ENCODE measurements at regions not wholly inside any gene's neighbourhood (a gene's known extent, or its start where the extent isn't known, plus 50 kb on each side); places are given as distances from the start of the nearest gene placed in this dataset.
A peak's percentile ranks its signal among the peaks of the same experiment; 100 is the strongest.

DNA sequence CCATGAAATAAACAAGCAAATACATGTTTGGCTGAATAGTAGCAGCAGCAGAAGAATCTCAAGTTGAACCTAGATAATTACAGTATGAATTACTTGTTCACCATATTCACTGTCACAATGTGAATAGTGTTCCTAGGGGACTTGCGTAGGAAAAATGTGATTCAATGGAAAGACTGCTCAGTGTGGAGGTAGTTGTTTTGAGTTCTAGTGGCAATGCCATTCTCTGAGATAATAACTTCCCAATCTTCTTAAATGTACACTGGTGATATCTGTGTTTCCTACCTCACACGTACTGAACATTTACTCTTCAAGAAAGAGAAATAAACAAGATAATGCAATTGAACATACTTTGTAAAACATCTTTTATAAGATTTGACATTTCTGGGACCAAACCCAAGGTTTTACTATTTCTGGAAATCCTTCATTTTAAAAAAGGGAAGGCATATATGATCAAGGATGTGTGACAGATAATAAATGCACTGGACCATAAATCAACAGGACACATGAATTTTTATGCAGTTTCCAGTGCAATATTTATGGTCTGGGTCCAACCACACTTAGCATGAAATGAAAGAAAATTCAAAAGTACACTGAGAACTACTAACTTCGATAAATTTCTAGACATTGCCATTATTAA, 598.3 kb upstream of the ZNF385D start:
- no peak overlapping the region for H3K4me3 ChIP-seq (ENCODE audit: low read length in 2 of 2)
- H3K4me1 ChIP-seq (ENCODE audit: control insufficient read depth in 1 of 2, insufficient read depth in 2 of 2, low read length in 2 of 2) = no peaks in the 10 kb centered on the region
- H3K9me3 ChIP-seq (ENCODE audit: control insufficient read depth, low read length) = no peaks in the 10 kb centered on the region
- no peaks in the 10 kb centered on the region for H3K27me3 ChIP-seq (ENCODE audit: control insufficient read depth in 1 of 2, insufficient read depth in 2 of 2, low read length in 1 of 2)
- WGBS, 2 donors = 26 to 36% methylated on average over 3 of the region's 3 CpGs
- DNase-seq (no peak), ATAC-seq (ENCODE audit: low FRiP score) (no peak)
- H3K27ac ChIP-seq (ENCODE audit: low read depth in 1 of 2, low read length in 2 of 2) = no peak overlapping the region
- no peaks in the 10 kb centered on the region for H3K36me3 ChIP-seq (ENCODE audit: control insufficient read depth in 1 of 2, insufficient read depth in 2 of 2, low read length in 1 of 2)
- intact Hi-C loops (cut with DNase I) = no loop called here

DNA sequence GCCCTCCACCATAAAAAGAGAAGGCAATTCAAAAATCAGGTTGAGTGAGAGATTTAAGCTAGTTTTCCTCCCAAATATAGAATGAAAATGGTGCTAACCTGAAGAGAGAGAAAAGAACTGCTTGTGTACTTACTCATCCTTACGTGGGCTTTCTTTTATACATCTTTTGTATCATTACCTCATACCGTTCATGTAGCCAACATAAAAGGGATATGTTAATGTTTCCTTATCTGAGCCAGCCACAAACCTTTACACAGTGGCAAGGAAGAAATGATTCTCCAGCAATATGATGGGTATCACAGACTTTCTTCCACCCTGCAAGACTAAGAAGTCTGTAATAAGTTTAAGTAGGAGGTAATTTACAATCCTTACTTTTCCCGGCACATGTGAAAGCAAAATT, 600.8 kb upstream of the ZNF385D start:
- no peak overlapping the region for H3K27ac ChIP-seq (ENCODE audit: low read depth in 1 of 2, low read length in 2 of 2)
- H3K4me1 ChIP-seq (ENCODE audit: control insufficient read depth in 1 of 2, insufficient read depth in 2 of 2, low read length in 2 of 2) = no peaks in the 10 kb centered on the region
- H3K27me3 ChIP-seq (ENCODE audit: control insufficient read depth in 1 of 2, insufficient read depth in 2 of 2, low read length in 1 of 2) = no peaks in the 10 kb centered on the region
- intact Hi-C loops (cut with DNase I) = no loop called here
- no peak overlapping the region for H3K4me3 ChIP-seq (ENCODE audit: low read length in 2 of 2)
- no peaks in the 10 kb centered on the region for H3K9me3 ChIP-seq (ENCODE audit: control insufficient read depth, low read length)
- ATAC-seq (ENCODE audit: low FRiP score) (no peak), DNase-seq (no peak)
- 56 to 75% methylated on average over 3 of the region's 3 CpGs for WGBS, 2 donors
- no peaks in the 10 kb centered on the region for H3K36me3 ChIP-seq (ENCODE audit: control insufficient read depth in 1 of 2, insufficient read depth in 2 of 2, low read length in 1 of 2)

DNA sequence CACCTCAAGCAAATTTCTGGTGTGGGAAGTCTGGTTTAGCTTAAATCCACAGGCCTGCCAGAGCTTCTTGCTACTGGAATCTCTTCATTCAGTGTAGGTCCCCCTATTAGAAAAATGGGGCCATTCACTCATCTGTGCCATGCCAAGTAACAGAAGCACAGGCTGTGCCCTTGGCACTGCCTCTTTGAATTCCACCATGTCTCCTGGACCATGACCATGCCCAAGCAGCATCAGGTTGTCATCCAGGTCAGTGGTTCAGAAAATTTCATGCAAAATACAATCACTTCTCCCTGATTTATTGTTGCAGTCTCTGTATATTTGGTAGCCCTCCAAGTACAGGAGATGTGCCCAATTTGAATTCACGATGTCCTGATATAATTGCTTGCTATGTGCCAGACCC, 602.1 kb upstream of the ZNF385D start:
- no peak overlapping the region for H3K4me3 ChIP-seq (ENCODE audit: low read length in 2 of 2)
- H3K36me3 ChIP-seq (ENCODE audit: control insufficient read depth in 1 of 2, insufficient read depth in 2 of 2, low read length in 1 of 2) = no peaks in the 10 kb centered on the region
- 69 to 78% methylated on average over 1 of the region's 1 CpG for WGBS, 2 donors
- no peaks in the 10 kb centered on the region for H3K4me1 ChIP-seq (ENCODE audit: control insufficient read depth in 1 of 2, insufficient read depth in 2 of 2, low read length in 2 of 2)
- H3K27ac ChIP-seq (ENCODE audit: low read depth in 1 of 2, low read length in 2 of 2) = no peak overlapping the region
- no peak for DNase-seq
- ATAC-seq (ENCODE audit: low FRiP score) = no peak
- intact Hi-C loops (cut with DNase I) = no loop called here
- H3K9me3 ChIP-seq (ENCODE audit: control insufficient read depth, low read length) = no peaks in the 10 kb centered on the region
- no peaks in the 10 kb centered on the region for H3K27me3 ChIP-seq (ENCODE audit: control insufficient read depth in 1 of 2, insufficient read depth in 2 of 2, low read length in 1 of 2)

GRCh38 chr3:22358334-22358733, 607.3 kb upstream of the ZNF385D start:
- no peak overlapping the region for H3K4me3 ChIP-seq (ENCODE audit: low read length in 2 of 2)
- no peaks in the 10 kb centered on the region for H3K9me3 ChIP-seq (ENCODE audit: control insufficient read depth, low read length)
- ATAC-seq (ENCODE audit: low FRiP score) (no peak), DNase-seq (no peak)
- WGBS, 2 donors = 88 to 92% methylated on average over 1 of the region's 1 CpG
- H3K36me3 ChIP-seq (ENCODE audit: control insufficient read depth in 1 of 2, insufficient read depth in 2 of 2, low read length in 1 of 2) = no peaks in the 10 kb centered on the region
- no peaks in the 10 kb centered on the region for H3K27me3 ChIP-seq (ENCODE audit: control insufficient read depth in 1 of 2, insufficient read depth in 2 of 2, low read length in 1 of 2)
- intact Hi-C loops (cut with DNase I) = no loop called here
- H3K4me1 ChIP-seq (ENCODE audit: control insufficient read depth in 1 of 2, insufficient read depth in 2 of 2, low read length in 2 of 2) = no peaks in the 10 kb centered on the region
- no peak overlapping the region for H3K27ac ChIP-seq (ENCODE audit: low read depth in 1 of 2, low read length in 2 of 2)

- Histone ChIP-seq H3K27me3 (ENCODE audit: control insufficient read depth in 1 of 2, insufficient read depth in 2 of 2, low read length in 1 of 2) (no peaks in the 10 kb centered on the region), H3K4me1 (ENCODE audit: control insufficient read depth in 1 of 2, insufficient read depth in 2 of 2, low read length in 2 of 2) (no peaks in the 10 kb centered on the region), H3K4me3 (ENCODE audit: low read length in 2 of 2) (no peak overlapping the region), H3K9me3 (ENCODE audit: control insufficient read depth, low read length) (no peaks in the 10 kb centered on the region), H3K36me3 (ENCODE audit: control insufficient read depth in 1 of 2, insufficient read depth in 2 of 2, low read length in 1 of 2) (no peaks in the 10 kb centered on the region), H3K27ac (ENCODE audit: low read depth in 1 of 2, low read length in 2 of 2) (no peak overlapping the region)
- intact Hi-C loops (cut with DNase I) = no loop called here
- whole genome bisulfite sequencing, 2 donors = 41 to 46% methylated on average over 6 of the region's 6 CpGs
- DNase-seq (no peak), ATAC-seq (ENCODE audit: low FRiP score) (peak; percentile 64)
Measured at GRCh38 chr3:22360164-22360563, 609.2 kb upstream of the ZNF385D start.

DNA sequence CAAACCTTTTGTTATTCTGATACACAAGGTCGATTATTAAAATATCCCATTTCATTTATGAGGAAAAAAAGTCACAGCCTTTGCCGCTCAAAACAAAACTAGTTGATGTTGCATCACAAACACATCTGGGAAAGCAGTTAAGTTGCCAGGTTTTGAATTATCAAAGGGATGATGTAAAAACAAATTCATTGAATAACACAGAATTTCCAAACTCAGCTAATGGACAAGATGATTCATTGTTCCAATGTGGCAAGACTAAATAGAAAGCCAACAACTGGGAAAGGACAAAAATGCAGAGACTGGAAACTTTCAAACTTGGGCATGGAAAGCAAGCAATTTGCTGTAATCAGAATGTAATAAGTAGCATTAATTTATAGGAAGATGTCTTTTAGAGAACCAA, 610.0 kb upstream of the ZNF385D start:
- H3K27me3 ChIP-seq (ENCODE audit: control insufficient read depth in 1 of 2, insufficient read depth in 2 of 2, low read length in 1 of 2) = no peaks in the 10 kb centered on the region
- WGBS, 2 donors = 78 to 80% methylated on average over 2 of the region's 2 CpGs
- H3K27ac ChIP-seq (ENCODE audit: low read depth in 1 of 2, low read length in 2 of 2) = no peak overlapping the region
- H3K4me1 ChIP-seq (ENCODE audit: control insufficient read depth in 1 of 2, insufficient read depth in 2 of 2, low read length in 2 of 2) = no peaks in the 10 kb centered on the region
- ATAC-seq (ENCODE audit: low FRiP score) = peak; percentile 72
- no peaks in the 10 kb centered on the region for H3K9me3 ChIP-seq (ENCODE audit: control insufficient read depth, low read length)
- H3K4me3 ChIP-seq (ENCODE audit: low read length in 2 of 2) = no peak overlapping the region
- no peaks in the 10 kb centered on the region for H3K36me3 ChIP-seq (ENCODE audit: control insufficient read depth in 1 of 2, insufficient read depth in 2 of 2, low read length in 1 of 2)
- DNase-seq = no peak
- intact Hi-C loops (cut with DNase I) = no loop called here

DNA sequence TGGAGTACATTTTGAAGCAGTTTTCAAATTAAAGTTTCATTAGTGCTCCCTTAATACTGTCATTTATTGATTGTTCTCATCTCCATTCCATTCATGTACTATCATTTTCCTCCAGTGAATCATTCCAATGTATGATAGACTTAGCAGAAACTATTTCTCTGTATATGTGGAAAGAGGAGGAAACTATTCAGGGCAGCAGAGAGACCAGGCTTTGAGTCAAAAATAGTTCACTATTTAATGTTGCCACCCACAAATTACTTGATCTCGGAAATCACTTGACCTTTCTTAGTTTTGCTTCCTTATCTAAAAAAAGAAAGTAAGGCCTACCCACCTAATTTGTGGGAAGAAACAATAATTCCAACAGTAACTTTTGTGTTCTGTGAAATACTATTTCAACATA, 610.5 kb upstream of the ZNF385D start:
- no peak for DNase-seq
- no peaks in the 10 kb centered on the region for H3K36me3 ChIP-seq (ENCODE audit: control insufficient read depth in 1 of 2, insufficient read depth in 2 of 2, low read length in 1 of 2)
- ATAC-seq (ENCODE audit: low FRiP score) = no peak
- intact Hi-C loops (cut with DNase I) = no loop called here
- no peaks in the 10 kb centered on the region for H3K9me3 ChIP-seq (ENCODE audit: control insufficient read depth, low read length)
- 13 to 34% methylated on average over 1 of the region's 1 CpG for WGBS, 2 donors
- no peaks in the 10 kb centered on the region for H3K27me3 ChIP-seq (ENCODE audit: control insufficient read depth in 1 of 2, insufficient read depth in 2 of 2, low read length in 1 of 2)
- H3K4me1 ChIP-seq (ENCODE audit: control insufficient read depth in 1 of 2, insufficient read depth in 2 of 2, low read length in 2 of 2) = no peaks in the 10 kb centered on the region
- H3K4me3 ChIP-seq (ENCODE audit: low read length in 2 of 2) = no peak overlapping the region
- no peak overlapping the region for H3K27ac ChIP-seq (ENCODE audit: low read depth in 1 of 2, low read length in 2 of 2)

DNA sequence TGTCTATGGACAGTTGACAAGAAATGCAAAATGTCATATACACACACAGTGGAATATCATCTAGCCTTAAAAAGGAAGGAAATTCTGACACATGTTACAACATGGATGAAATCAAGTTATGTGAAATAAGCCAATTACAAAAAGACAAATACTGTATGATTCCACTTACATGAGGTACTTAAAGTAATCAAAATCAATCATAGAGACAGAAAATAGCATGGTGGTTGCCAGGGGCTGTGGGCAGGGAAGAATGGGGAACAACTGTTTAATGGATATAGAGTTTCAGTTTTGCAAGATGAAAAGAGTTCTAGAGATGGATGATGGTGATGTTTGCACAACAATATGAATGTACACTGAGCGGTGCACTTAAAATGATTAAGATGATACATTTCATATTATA, 613.8 kb upstream of the ZNF385D start:
- no peak for DNase-seq
- Histone ChIP-seq H3K9me3 (ENCODE audit: control insufficient read depth, low read length) (peaks cover 1% of the 10 kb centered on the region), H3K36me3 (ENCODE audit: control insufficient read depth in 1 of 2, insufficient read depth in 2 of 2, low read length in 1 of 2) (no peaks in the 10 kb centered on the region), H3K27me3 (ENCODE audit: control insufficient read depth in 1 of 2, insufficient read depth in 2 of 2, low read length in 1 of 2) (no peaks in the 10 kb centered on the region), H3K4me3 (ENCODE audit: low read length in 2 of 2) (no peak overlapping the region), H3K4me1 (ENCODE audit: control insufficient read depth in 1 of 2, insufficient read depth in 2 of 2, low read length in 2 of 2) (no peaks in the 10 kb centered on the region), H3K27ac (ENCODE audit: low read depth in 1 of 2, low read length in 2 of 2) (no peak overlapping the region)
- no peak for ATAC-seq (ENCODE audit: low FRiP score)
- intact Hi-C loops (cut with DNase I) = no loop called here
- WGBS, 2 donors = 77 to 86% methylated on average over 1 of the region's 1 CpG

DNA sequence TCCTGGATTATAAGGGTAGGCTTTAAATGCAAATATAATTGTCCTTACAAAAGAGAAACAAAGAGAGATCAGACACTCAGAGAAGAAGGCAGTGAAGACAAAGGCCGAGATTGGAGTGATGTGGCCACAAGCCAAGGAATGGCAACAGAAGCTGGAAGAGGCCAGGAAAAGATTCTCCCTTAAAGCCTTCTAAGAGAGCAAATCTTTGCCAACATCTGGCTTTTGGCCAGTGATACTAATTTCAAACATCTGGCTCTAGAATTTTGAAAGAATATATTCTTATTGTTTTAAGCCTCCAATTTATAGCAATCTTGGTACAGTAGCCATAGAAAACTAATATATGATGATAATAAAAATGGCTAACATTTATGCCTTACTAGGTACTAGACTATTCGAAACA, 615.8 kb upstream of the ZNF385D start:
- H3K36me3 ChIP-seq (ENCODE audit: control insufficient read depth in 1 of 2, insufficient read depth in 2 of 2, low read length in 1 of 2) = no peaks in the 10 kb centered on the region
- H3K27ac ChIP-seq (ENCODE audit: low read depth in 1 of 2, low read length in 2 of 2) = no peak overlapping the region
- WGBS, 2 donors = 33 to 37% methylated on average over 2 of the region's 2 CpGs
- no peaks in the 10 kb centered on the region for H3K4me1 ChIP-seq (ENCODE audit: control insufficient read depth in 1 of 2, insufficient read depth in 2 of 2, low read length in 2 of 2)
- H3K9me3 ChIP-seq (ENCODE audit: control insufficient read depth, low read length) = peaks cover 3% of the 10 kb centered on the region
- intact Hi-C loops (cut with DNase I) = no loop called here
- no peak for ATAC-seq (ENCODE audit: low FRiP score)
- H3K4me3 ChIP-seq (ENCODE audit: low read length in 2 of 2) = no peak overlapping the region
- no peaks in the 10 kb centered on the region for H3K27me3 ChIP-seq (ENCODE audit: control insufficient read depth in 1 of 2, insufficient read depth in 2 of 2, low read length in 1 of 2)
- no peak for DNase-seq

Data from aorta (tissue), 5 donors.